Smooth muscle cell (in vitro differentiated cells): ENCODE measurements at regions not wholly inside any gene's neighbourhood (a gene's known extent, or its start where the extent isn't known, plus 50 kb on each side); places are given as distances from the start of the nearest gene placed in this dataset.

Experiments
- DNase-seq: peaks from one replicate; lab custom pipeline; 2025; ENCODE audit not compliant: unreplicated experiment; lab: John Stamatoyannopoulos, UW
- H2AFZ ChIP-seq: fragments of 200-600 bp; sonication (generic); 2 replicates; pipeline ENCODE4 v1.6.0; 2016; ENCODE audit warnings: antibody characterized with exemption, low read depth, mild to moderate bottlenecking
- H3F3A ChIP-seq: fragments of 200-600 bp; sonication (generic); 2 replicates; pipeline ENCODE4 v1.6.0; 2017; ENCODE audit warnings: antibody characterized with exemption, low read depth
- H3K27ac ChIP-seq: fragments of 200-600 bp; sonication (generic); 2 replicates; pipeline ENCODE4 v1.5.1; 2016; ENCODE audit warnings: low read depth, mild to moderate bottlenecking
- H3K27me3 ChIP-seq: fragments of 200-600 bp; sonication (generic); 2 replicates; pipeline ENCODE4 v1.6.1; 2016; ENCODE audit warnings: low read depth, mild to moderate bottlenecking
- H3K36me3 ChIP-seq: fragments of 200-600 bp; sonication (generic); 2 replicates; pipeline ENCODE4 v1.5.1; 2016; ENCODE audit warnings: low read depth
- H3K4me1 ChIP-seq: fragments of 200-600 bp; sonication (generic); 2 replicates; pipeline ENCODE4 v1.5.1; 2016; ENCODE audit warnings: low read depth
- H3K4me2 ChIP-seq: fragments of 200-600 bp; sonication (generic); 2 replicates; pipeline ENCODE4 v1.6.0; 2016; ENCODE audit warnings: mild to moderate bottlenecking
- H3K4me3 ChIP-seq: fragments of 200-600 bp; sonication (generic); 2 replicates; pipeline ENCODE4 v1.5.1; 2016; ENCODE audit warnings: mild to moderate bottlenecking
- H3K79me2 ChIP-seq: fragments of 200-600 bp; sonication (generic); 2 replicates; pipeline ENCODE4 v1.6.0; 2016; ENCODE audit warnings: low read depth, mild to moderate bottlenecking
- H3K9ac ChIP-seq: fragments of 200-600 bp; sonication (generic); 2 replicates; pipeline ENCODE4 v1.6.0; 2016; ENCODE audit warnings: low read depth
- H3K9me3 ChIP-seq: fragments of 200-600 bp; sonication (generic); replicated peaks from 2 replicates; pipeline ENCODE4 v1.5.1; 2016; ENCODE audit warnings: low read depth
- H4K20me1 ChIP-seq: fragments of 200-600 bp; sonication (generic); 2 replicates; pipeline ENCODE4 v1.6.0; 2016; ENCODE audit warnings: low read depth
- CTCF ChIP-seq: fragments of 200-600 bp; sonication (generic); IDR thresholded peaks from 2 replicates; pipeline ENCODE4 v1.5.1; 2017; ENCODE audit warnings: borderline replicate concordance, mild to moderate bottlenecking, antibody characterized with exemption; ENCODE audit not compliant: insufficient read depth, poor library complexity, severe bottlenecking
- WGBS: methylation state at CpG from one replicate; pipeline ENCODE4 v1.1.7; 2016; ENCODE audit warnings: low lambda C conversion rate; 5-methylcytosine and 5-hydroxymethylcytosine counted together

DNA sequence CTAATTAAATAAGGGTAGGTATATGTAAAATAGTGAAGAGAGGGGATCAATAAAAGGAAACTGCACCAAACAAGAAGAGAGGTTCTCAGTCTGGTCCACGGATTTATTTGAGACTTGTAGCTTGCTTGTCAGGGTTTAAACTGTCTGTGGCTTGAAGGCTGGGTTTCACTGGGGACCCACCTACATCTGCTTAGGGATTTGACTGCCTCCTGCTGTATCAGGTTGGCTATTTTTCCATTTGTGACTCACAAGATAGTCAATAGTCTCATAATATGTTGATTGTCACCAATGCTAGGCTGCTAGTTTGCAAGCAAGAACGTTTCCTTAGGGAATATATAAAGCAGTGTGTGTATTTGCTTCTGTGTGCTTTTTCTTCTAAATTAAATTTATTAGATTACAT is 1950.7 kb upstream of the IGFBP7 start:
- Histone ChIP-seq H3K9ac (no peak overlapping the region), H3K4me3 (no peak overlapping the region), H3K4me2 (no peak overlapping the region), H3K36me3 (no peaks in the 10 kb centered on the region), H2AFZ (no peak overlapping the region), H3K79me2 (no peaks in the 10 kb centered on the region), H3K9me3 (no peaks in the 10 kb centered on the region), H3K27ac (no peak overlapping the region), H3K27me3 (no peaks in the 10 kb centered on the region), H4K20me1 (no peaks in the 10 kb centered on the region), H3K4me1 (no peaks in the 10 kb centered on the region), H3F3A (no peaks in the 10 kb centered on the region)
- WGBS: 85% methylated on average over 2 of the region's 2 CpGs
- DNase-seq: no peak
- TF ChIP-seq CTCF: no peak

GRCh38 chr4:59063015-59063720 is 1953.0 kb upstream of the IGFBP7 start:
- no peaks in the 10 kb centered on the region for H3K9me3 ChIP-seq
- no peaks in the 10 kb centered on the region for H3F3A ChIP-seq
- no peaks in the 10 kb centered on the region for H3K27me3 ChIP-seq
- H3K4me2 ChIP-seq: peak overlapping the region; percentile 12
- H4K20me1 ChIP-seq: no peaks in the 10 kb centered on the region
- H3K9ac ChIP-seq: no peak overlapping the region
- DNase-seq: no peak
- H3K27ac ChIP-seq: no peak overlapping the region
- no peaks in the 10 kb centered on the region for H3K36me3 ChIP-seq
- 83% methylated on average over 4 of the region's 4 CpGs for WGBS
- no peak overlapping the region for H2AFZ ChIP-seq
- no peak for TF ChIP-seq CTCF
- no peaks in the 10 kb centered on the region for H3K79me2 ChIP-seq
- H3K4me1 ChIP-seq: no peaks in the 10 kb centered on the region
- no peak overlapping the region for H3K4me3 ChIP-seq

- no peaks in the 10 kb centered on the region for H4K20me1 ChIP-seq
- H3K9me3 ChIP-seq: no peaks in the 10 kb centered on the region
- no peak for TF ChIP-seq CTCF
- no peak overlapping the region for H3K4me3 ChIP-seq
- no peaks in the 10 kb centered on the region for H3K4me1 ChIP-seq
- H3K27ac ChIP-seq: no peak overlapping the region
- no peaks in the 10 kb centered on the region for H3F3A ChIP-seq
- H3K79me2 ChIP-seq: no peaks in the 10 kb centered on the region
- no peak overlapping the region for H2AFZ ChIP-seq
- WGBS: 68% methylated on average over 7 of the region's 7 CpGs
- no peak overlapping the region for H3K4me2 ChIP-seq
- no peak for DNase-seq
- no peaks in the 10 kb centered on the region for H3K27me3 ChIP-seq
- H3K36me3 ChIP-seq: no peaks in the 10 kb centered on the region
- no peak overlapping the region for H3K9ac ChIP-seq
Observed at GRCh38 chr4:59068722-59069418, 1958.7 kb upstream of the IGFBP7 start.

GRCh38 chr4:59086410-59086809 is 1976.2 kb upstream of the IGFBP7 start:
- Histone ChIP-seq H3K36me3 (no peaks in the 10 kb centered on the region), H3K79me2 (no peaks in the 10 kb centered on the region), H3F3A (no peaks in the 10 kb centered on the region), H3K4me2 (no peak overlapping the region), H3K27me3 (no peaks in the 10 kb centered on the region), H3K4me3 (no peak overlapping the region), H3K9me3 (no peaks in the 10 kb centered on the region), H4K20me1 (no peaks in the 10 kb centered on the region), H3K4me1 (no peaks in the 10 kb centered on the region), H3K27ac (no peak overlapping the region), H2AFZ (no peak overlapping the region), H3K9ac (no peak overlapping the region)
- TF ChIP-seq CTCF: no peak
- 76% methylated on average over 3 of the region's 3 CpGs for WGBS
- no peak for DNase-seq
